Vagina (tissue), 2 donors: ENCODE measurements at regions not wholly inside any gene's neighbourhood (a gene's known extent, or its start where the extent isn't known, plus 50 kb on each side); places are given as distances from the start of the nearest gene placed in this dataset.

ENCODE experiments used
- POLR2A ChIP-seq, 2 donors: fragments of 450-650 bp; IDR thresholded peaks; one replicate each; pipeline ENCODE4 v1.6.1; 2017; ENCODE audit warnings: antibody characterized with exemption in 2 of 2, mild to moderate bottlenecking in 2 of 2, moderate library complexity in 2 of 2
- POLR2AphosphoS5 ChIP-seq, 2 donors: sonication (generic); formaldehyde crosslinking; IDR thresholded peaks; one replicate each; pipeline ENCODE4 v1.9.0; 2017; ENCODE audit warnings: antibody characterized with exemption in 2 of 2, mild to moderate bottlenecking in 2 of 2, low read depth in 1 of 2; ENCODE audit not compliant: insufficient read depth in 1 of 2
- TF ChIP-seq, protein P1 (sequence below), 3 experiments: fragments of 450-650 bp in 2 of 3; fragments of 200-600 bp in 1 of 3; sonication (generic) in 1 of 3; IDR thresholded peaks; one replicate each; pipeline ENCODE4 v1.5.1; 2017 to 2019; ENCODE audit warnings: antibody characterized with exemption in 3 of 3, mild to moderate bottlenecking in 2 of 3, moderate library complexity in 2 of 3

DNA sequence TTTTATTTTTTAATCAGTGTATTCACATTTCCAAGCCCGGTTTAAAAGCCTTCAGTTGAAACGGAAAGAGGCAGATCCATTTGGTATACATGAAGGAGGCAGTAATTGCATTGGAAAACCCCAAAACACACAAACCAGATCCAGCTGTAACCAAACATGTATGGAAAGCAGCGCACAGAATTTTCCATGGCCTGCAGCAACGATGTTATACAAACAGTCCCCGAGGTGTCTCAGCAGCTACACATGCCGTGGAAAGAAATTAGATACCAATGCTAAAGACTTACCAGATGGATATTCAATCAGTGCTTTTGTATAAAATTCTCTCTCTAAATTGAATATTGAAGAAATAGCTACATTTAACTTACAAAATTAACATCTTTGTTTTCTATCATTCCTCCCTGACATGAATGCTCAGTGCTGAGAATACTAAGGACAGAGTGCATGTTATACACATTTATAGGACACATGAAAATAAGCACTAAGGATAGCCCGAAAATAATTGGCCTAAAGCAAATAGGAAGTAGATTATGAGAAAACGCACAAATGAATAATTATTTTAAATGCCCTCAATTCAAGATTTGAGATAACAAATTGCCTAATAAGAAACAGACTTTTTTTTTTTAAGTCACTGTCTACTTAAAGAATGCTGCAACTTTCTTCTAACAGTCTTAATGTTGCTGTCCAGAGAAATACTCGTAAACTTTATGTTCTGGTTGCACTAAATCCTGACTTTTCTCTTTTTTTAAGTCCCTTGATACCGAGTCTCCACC is 713.1 kb downstream of the HDGFL1 start:
- TF ChIP-seq, protein P1, sequence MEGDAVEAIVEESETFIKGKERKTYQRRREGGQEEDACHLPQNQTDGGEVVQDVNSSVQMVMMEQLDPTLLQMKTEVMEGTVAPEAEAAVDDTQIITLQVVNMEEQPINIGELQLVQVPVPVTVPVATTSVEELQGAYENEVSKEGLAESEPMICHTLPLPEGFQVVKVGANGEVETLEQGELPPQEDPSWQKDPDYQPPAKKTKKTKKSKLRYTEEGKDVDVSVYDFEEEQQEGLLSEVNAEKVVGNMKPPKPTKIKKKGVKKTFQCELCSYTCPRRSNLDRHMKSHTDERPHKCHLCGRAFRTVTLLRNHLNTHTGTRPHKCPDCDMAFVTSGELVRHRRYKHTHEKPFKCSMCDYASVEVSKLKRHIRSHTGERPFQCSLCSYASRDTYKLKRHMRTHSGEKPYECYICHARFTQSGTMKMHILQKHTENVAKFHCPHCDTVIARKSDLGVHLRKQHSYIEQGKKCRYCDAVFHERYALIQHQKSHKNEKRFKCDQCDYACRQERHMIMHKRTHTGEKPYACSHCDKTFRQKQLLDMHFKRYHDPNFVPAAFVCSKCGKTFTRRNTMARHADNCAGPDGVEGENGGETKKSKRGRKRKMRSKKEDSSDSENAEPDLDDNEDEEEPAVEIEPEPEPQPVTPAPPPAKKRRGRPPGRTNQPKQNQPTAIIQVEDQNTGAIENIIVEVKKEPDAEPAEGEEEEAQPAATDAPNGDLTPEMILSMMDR (IDR thresholded peaks at IDR 0.05), result no peak
- TF ChIP-seq POLR2A (IDR thresholded peaks at IDR 0.05) (no peak), POLR2AphosphoS5 (IDR thresholded peaks at IDR 0.05; ENCODE audit: insufficient read depth in 1 of 2, low read depth in 1 of 2) (no peak)
